NCI-H2227 (cell line): ENCODE measurements at regions not wholly inside any gene's neighbourhood (a gene's known extent, or its start where the extent isn't known, plus 50 kb on each side); places are given as distances from the start of the nearest gene placed in this dataset.

Source experiments
- DNase-seq: peaks from one replicate; lab custom pipeline; 2025; ENCODE audit not compliant: unreplicated experiment; lab: John Stamatoyannopoulos, UW

- DNase-seq, result no peak
Observed at GRCh38 chr13:112244061-112244460, 132.1 kb upstream of the SPACA7 start.

GRCh38 chr13:112244495-112245177 is 131.5 kb upstream of the SPACA7 start:
- no peak for DNase-seq

GRCh38 chr13:112245179-112245724 is 130.9 kb upstream of the SPACA7 start:
- DNase-seq, result no peak

- no peak for DNase-seq
Observed at GRCh38 chr13:112245989-112246388, 130.2 kb upstream of the SPACA7 start.

- no peak for DNase-seq
Observed at GRCh38 chr13:112246731-112247470, 129.3 kb upstream of the SPACA7 start.

- DNase-seq, result no peak
Observed at GRCh38 chr13:112247471-112248405, 128.4 kb upstream of the SPACA7 start.

DNA sequence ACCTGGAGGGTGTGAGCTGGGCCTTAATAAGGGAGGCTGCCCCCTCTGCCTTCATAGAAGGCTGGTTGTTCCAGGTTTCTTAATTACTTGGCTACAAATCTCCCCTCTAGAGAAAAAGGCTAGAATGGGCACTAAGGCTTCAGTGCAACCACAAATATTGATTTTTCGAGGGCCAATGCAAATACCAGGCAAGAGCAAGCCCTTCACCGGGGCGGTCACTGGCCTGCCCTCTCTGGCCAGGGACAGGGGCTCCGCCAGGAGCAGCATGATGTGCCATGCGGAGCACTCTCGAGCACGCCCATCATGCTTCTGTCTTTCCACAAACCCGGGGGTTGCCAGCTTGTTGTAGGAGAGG is 127.8 kb upstream of the SPACA7 start:
- DNase-seq, result peak; percentile 56

DNA sequence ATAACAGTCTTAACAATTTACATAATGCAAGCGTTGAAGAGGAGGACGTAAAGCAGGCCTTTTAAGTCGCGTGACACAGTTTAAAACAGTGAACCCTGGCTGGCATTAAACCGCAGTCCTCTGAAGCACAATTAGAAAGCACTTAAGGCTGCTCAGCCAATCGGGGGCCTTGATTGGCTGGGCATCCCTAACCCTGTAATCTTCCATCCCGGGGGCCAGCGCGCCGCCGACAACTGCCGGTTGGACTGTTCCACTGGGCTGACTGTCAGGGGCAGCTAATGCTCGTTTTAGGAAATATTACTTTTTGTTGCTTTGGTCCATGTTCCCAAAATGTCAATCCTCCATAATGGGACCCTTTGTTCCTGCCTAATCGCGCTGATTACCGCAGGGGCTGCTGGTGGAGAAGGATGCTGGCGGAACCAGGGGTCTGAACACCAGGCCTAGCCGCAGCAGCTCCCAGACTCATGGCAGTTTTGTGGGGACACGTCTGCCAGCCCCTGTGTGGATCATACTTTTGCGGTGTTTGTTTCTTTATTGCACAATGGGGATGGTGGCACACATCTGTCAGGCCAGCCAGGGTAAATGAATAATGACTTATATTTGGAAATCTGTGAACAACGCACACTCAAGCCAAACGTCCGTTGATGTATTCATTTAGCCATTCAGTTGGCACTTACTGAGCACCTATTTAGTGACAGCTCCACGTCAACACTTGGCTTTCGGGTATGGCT is 127.1 kb upstream of the SPACA7 start:
- peak; percentile 74 for DNase-seq

- no peak for DNase-seq
Observed at GRCh38 chr13:112249644-112250610, 126.2 kb upstream of the SPACA7 start.

DNA sequence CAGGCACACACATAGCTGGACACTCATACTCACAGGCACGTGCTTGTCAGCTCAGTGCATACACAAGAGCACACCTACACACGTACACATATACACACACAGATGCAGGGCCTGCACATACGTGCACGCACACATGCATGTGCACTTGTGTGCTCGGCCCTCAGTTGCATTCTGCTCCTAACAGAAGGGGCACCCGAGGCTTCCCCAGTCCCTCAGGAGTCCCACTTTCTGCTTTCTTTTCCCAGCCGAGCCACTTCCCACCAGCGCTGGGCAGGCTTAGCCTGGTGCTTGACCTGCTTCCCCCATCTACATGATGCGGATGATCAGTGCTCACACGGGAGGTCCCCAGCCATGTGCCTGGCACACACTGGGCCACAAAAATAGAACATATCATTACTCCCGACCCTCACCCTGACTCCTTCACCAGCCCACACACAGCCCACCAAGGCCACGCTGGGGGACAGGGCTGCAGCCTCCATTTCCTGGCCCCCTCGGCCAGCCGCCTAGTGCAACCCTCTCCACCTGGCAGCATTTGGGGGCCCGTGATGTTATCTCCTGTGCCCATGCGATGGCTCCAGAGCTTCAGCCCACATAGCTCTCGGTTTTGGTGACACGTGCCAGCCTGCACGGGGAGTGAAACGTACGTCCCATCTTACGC is 125.2 kb upstream of the SPACA7 start:
- no peak for DNase-seq

DNA sequence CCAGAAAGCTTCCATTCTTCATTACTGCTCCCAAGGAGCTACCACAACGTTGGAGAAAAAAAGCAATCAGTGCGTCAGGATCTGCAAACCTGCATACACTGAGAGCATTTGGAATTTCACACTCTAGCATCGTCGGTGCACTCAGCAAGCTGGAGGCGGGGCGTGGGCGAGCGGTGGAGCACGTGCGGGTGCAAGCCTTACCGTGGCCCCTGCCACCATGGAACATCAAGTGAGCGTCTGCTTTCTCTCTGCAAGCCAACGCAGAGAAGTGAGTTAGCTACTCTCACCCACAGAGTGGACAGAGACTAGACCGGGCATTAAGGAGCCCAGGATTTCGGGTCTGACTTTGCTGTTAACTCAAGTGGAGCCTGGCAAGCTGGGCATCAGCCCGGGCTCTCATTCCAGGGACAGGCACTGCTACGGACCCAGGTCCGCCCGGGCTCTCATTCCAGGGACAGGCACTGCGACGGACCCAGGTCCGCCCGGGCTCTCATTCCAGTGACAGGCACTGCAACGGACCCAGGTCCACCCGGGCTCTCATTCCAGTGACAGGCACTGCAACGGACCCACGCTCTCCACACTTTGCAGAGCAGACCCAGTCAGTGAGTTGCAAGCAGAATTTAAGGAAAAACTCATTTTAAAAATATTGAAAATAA is 124.1 kb upstream of the SPACA7 start:
- DNase-seq, result no peak

DNA sequence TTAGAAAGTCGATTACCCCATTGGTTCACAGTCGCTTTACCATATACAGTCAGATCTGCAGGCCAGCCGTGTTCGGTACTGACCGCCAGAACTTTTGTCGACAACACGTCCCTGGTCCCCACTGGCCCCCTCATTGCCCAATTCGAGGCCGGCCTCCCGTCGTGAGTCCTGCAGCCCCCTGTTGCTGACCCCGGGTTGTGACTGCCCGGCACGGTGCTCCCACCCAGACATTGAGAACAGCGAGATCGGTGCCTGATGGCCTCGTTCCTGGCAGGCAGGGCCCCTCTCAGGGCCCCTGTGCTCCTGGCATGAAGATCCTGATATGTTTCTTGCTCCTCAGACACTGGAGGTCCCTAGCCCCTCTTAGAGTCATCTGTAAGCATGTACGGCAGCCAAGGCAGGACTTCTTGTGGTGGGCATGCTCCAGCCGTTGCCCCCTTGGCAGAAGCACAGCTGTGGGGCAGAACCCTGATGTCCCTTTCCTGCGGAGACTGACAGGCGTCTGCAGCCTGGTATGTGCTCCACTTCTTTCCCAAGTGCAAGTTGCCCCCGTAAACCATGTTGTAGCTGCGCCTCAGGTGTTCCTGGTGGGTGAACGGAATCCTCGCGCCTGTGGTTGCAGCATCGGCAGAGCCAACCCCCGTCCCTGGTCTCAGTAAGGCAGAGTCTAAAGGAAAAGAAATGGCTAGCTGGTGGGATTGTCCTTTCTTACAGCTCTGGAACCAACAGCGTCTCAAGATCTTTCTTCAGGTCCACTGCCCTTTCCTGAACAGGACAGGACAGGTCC is 123.2 kb upstream of the SPACA7 start:
- no peak for DNase-seq

GRCh38 chr13:112253631-112254030 is 122.5 kb upstream of the SPACA7 start:
- DNase-seq, result no peak

- DNase-seq, result no peak
Observed at GRCh38 chr13:112254061-112254818, 121.9 kb upstream of the SPACA7 start.

GRCh38 chr13:112254900-112255299 is 121.3 kb upstream of the SPACA7 start:
- DNase-seq, result no peak

- no peak for DNase-seq
Observed at GRCh38 chr13:112255550-112256120, 120.5 kb upstream of the SPACA7 start.
